Suppressor macrophage (primary cell): ENCODE measurements at regions not wholly inside any gene's neighbourhood (a gene's known extent, or its start where the extent isn't known, plus 50 kb on each side); places are given as distances from the start of the nearest gene placed in this dataset.
"Not testable (repeated sequence)": the region's sequence is repeated elsewhere in the genome, so short reads cannot be mapped to it uniquely, and the experiment has no call there.

Experiments used
- DNase-seq, 4 experiments: peaks; one replicate each; pipeline ENCODE4 v3.0.0-alpha.2; 2020 to 2022

DNA sequence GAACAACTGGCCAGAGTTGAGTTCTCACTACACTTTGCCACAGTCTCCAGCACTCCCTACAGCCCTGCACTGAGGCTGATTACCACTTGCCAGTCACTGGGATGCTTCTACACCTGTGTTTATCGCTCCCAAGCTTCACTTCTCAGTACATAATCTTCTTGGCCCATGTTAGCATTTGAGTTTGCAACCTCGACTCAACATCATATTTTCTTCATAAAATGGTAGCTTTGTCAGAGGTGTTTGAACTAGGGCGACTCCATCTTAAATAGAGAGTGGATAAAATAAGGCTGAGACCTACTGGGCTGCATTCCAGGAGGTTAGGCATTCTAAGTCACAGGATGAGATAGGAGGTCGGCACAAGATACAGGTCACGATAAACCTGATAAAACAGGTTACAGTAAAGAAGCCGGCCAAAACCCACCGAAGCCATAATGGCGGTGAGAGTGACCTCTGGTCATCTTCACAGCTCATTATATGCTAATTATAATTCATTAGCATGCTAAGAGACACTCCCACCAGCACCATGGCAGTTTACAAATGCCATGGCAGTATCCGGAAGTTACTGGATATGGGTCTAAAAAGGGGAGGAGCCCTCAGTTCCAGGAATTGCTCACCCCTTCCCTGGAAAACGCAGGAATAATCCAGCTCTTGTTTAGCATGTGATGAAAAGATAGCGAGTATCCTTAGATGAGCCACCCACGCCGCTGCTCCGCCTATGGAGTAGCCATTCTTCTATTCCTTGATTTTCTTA, 105.8 kb upstream of the KLF6 start:
- no peak for DNase-seq

DNA sequence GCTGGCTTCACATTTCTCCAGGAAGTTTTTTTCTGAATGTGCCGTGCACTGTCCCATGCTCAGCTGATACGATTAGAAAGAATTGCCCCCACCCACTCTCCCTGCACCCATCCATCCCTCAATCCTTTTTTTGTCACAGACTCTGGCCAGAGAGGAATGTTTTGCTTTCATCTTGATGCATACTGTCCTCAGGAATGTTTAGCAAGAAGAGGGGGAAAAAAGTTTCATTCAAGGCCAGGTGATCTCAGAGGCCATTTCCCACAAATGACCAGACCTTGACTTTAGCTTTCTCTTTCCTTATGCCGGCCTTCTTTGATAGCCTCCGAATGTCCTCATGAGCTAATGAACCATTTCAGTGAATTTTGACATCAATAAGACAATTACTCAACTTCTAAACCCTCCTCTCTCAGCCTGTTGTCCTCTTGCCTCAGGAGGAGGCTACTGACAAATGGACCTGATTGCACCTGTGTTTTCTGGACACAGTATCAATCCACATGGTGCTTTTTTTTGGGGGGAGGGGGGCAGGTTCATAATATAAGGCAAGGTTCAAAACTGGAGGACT, 105.0 kb upstream of the KLF6 start:
- DNase-seq, result no peak

DNA sequence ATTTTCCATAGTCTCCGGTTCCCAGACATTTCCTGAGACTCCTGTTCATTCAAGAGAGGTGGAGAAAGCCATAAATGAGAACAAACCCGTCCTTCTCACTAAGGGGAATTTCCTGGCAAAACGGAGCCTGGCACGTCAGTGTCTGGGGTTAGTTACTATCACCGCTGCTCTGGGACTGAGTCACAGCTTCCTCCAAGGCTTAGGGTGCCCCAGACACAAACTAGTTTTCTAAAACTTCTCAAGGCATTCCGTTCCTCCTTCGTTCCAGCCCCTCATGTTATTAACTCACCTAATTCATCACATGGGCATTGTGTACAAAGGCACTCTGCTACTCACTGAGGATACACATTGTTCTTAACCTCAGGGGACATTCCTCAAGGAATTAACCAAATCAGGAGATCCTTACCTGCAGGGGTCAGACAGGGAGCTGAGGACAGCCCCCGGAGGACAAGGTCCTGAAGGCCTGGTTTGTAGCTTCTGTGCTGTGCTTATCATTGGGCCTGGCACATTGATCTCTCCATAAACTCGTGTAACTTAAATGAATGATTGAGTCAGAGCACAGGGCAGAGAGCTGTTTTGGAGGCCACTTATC, 103.0 kb upstream of the KLF6 start:
- DNase-seq, result peak; percentile 75 to 90 (median 88)

DNA sequence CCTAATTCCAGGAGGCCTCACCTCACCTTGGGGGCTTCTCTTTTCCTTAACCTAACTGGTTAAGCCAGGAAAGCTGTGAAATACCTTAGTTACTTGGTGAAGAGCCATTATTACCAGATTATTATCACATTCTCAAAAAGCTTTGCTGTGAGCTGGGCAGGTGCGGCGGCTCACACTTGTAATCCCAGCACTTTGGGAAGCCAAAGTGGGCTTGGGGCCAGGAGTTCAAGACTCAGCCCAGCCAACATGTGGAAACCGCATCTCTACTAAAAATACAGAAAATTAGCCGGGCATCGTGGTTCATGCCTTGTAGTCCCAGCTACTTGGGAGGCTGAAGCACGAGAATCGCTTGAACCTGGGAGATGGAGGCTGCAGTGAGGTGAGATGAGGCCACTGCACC, 102.4 kb upstream of the KLF6 start:
- no peak for DNase-seq

DNA sequence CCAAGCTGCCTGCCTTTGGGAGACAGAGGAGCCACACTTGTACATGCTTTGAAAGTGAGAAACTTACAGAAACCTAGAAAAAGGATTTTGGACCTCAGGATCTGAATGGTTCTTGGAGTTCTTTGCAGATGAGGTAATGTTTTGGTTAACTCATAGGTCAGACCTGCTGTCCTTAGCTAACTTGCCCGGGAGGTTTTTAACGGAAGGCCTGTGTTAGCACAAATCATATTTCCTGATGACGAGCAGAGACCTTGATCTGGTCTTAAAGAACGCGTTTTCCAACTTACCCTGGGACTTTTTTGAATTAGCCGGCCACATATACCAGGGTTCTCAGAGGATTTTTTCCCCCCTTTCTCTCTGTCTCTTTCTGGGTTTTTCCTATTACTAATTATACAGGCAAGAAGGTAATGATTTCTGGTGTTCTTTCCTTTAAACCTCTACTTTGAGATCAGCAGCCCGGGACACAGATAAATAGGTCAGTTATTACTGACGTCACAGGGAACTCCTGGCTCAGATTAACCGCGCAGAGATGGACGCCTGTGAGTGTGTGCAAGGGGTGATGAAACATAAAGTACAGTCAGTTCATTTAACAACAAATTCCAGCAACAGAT, 101.7 kb upstream of the KLF6 start:
- no peak for DNase-seq

DNA sequence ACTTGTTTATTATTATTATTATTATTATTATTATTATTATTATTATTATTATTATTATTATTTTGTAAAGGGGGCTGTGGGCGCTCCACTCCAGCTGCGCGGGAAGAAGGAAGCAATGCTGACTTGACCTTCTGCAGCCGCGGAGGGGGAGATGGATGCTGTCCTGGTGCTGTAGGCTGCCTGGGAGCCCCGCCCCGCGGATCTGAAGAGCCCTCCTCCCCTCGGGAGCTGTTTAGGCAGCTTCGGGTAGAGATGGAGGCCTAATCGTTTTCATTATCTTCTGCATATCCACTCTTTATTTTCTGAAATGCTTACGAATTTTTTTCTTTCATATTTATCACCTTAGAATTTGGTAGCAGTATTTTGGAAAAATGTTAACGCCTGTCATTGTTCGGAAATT, 101.2 kb upstream of the KLF6 start:
- DNase-seq, result no peak

DNA sequence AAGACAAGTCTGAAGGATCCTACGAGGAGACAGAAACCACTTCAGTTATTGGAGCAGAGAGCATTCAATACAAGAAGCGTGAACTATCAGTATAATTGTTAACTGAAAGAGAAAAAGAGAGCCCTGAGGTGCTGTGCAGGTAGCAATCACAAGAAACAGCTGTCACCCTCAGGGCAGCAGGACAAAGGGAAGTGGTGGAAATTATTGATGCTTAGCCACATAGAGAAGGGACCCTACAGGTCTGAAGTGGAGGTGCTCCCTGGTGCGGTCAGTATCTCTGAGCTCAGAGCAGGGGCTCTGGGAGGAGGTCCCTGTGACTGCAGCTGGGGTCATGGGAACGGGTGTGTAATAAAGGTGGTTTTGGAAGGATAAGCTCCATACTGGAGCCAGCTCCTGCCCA, 97.8 kb upstream of the KLF6 start:
- no peak for DNase-seq

DNA sequence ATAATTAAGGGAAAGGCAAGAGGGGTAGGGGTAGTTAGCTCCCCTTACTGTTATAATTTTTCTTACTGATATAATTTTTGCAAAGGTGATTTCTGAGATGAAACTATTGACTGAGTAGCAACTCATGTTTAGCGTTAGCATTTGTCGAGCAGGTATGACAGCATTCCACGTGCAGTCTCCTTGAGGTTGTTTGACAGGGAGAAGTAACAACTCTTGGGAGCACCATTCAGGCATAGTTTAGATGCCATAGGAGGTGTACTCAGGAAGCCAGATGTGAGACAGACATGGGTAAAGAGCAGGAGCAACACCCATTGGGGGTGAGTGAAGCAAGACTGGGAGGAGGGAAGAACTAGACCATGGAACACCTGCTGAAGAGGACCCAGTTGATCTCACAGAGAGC, 96.6 kb upstream of the KLF6 start:
- DNase-seq, result no peak

DNA sequence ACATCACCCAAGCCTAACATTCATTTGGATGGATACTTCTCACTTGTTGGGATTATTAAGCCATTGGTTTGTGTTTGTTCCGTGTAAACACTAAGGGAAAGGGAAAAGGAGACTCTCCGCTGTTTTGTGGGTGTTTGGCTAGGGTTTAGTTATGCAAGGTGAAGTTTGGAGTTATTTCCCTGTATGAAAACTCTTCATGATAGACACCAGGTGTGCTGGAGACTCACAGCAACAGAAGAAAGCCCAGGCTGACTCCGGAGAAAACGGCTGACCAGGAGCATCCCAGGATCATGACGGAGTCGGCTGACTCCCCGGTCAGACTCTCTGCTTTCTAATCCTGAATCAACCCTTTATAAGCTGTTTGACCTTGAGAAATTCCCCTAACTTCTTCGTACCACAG, 94.1 kb upstream of the KLF6 start:
- DNase-seq, result no peak

DNA sequence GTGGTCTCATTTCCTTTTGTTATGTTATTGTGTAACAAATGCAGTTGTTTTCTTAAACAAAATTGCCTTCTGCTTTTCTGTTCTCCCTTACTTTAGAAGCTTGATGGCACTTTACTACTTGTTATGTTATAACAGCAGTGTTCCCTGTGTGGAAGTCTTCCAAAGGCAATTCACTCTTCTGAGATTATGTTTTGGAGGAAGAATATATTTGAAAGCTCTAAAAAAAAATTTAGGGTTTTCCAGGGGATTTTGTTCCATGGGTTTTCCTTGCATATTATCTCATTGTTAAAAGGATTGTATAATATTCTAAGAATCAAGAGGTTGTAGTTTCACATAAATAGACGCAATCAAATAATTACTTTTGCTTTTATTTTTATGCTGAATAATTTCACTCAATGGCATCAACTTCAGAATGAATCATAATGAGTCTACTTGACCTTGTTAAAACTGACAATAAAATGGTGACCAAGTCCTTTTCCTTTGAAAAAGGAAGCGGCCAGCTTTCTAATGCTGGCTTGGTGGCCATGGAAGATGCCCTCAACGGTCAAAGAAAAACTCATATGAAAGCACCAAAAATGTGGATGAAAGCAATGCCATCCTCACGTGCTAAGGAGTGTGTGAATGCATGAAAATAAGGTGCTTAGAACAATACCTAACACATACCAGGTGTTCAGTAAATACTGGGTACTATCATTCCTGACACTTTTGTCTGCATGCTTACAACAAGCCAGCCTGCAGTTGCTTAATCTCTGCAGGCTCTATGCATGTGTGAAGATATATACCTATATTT, 92.4 kb upstream of the KLF6 start:
- DNase-seq, result peak in 3 of 4 experiments; percentile 24 to 79 (median 70)

DNA sequence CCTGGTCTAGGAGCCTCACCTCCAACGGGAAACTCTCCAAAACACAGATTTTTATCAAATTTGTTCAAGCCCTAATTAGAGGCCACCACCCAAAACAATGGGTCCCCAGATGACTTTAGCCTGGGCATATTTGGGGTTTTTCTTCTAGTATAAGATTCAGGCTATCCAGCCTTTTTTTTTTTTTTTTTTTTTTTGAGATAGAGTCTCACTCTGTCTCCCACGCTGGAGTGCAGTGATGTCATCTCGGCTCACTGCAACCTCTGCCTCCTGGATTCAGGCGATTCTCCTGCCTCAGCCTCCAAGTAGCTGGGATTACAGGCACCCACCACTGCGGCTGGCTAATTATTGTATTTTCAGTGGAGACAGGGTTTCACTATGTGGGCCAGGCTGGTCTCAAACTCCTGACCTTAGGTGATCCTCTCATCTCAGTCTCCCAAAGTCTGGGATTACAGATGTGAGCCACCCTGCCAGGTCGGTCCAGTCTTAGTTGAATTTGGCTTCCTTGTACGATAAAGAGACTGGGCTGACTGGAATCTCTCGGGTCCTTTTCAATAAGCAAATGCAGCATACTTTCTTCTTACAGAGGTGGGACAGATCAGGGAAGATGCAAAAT, 91.4 kb upstream of the KLF6 start:
- DNase-seq, result no peak

DNA sequence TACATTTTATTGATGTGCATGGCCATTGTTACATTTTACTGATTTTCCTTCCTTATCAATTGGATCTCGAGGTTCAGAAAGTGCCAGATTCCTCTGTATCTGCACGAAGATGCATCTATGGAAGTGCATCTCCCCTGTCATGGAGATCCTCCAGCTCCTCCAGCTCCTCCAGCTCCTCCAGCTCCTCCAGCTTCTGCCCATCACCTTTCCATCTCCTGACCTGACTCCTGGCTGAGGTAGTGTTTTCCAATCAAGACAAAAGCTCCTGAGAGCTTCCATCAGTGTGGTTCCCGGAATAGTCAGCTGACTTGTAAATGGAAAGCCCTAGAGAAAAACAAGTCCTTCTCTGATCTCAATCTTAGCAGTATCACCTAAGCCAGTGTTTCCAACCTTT, 90.8 kb upstream of the KLF6 start:
- no peak for DNase-seq

DNA sequence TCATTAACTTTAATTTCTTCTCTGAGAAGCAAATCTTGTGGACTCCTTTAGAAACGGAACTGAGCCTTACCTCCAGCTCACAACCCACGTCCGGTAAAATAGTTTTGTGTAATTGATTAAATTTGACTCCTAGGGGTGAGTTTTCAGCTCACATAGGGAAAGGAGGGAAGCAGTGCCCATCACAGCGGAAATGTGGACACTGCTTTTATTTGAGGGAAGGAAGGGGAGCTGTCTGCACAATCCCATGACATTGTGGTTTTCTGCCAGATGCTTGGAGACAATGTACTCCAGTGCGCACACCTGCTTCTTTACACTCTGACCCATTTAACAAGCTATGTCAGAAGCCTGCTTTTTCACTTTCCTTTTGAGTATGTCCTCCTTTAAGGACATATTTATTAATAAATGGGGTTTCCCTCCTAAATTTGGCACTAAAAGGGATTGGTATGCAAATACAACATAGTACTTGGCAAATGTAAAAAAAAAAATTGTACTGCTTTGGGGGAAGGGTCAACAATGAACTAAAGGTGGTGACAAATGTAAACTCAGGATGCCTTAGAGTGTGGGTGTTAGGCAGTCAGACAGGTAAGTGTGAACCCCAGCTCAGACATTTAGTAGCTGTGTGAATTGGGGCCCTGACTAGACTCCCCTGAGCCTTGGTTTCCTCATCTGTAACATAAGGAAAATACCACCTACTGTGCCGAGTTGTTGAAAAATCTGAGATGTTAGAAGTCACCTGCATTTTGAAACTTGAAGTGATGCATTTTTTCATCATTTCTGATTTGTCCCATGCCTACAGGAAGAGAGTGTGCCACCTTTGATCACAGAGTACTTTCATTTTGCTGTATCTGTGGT, 90.2 kb upstream of the KLF6 start:
- peak; percentile 31 to 56 (median 54) for DNase-seq

DNA sequence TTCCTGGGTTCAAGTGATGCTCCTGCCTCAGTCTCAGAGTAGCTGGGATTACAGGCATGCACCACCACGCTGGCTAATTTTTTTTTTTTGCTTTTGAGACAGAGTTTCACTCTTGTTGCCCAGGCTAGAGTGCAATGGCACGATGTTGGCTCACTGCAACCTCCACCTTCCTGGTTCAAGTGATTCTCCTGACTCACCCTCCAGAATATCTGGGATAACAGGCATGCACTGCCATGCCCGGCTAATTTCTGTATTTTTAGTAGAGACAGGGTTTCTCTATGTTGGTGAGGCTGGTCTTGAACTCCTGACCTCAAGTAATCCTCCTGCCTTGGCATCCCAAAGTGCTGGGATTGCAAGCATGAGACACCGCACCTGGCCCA, 89.6 kb upstream of the KLF6 start:
- DNase-seq, result not testable (repeated sequence)

DNA sequence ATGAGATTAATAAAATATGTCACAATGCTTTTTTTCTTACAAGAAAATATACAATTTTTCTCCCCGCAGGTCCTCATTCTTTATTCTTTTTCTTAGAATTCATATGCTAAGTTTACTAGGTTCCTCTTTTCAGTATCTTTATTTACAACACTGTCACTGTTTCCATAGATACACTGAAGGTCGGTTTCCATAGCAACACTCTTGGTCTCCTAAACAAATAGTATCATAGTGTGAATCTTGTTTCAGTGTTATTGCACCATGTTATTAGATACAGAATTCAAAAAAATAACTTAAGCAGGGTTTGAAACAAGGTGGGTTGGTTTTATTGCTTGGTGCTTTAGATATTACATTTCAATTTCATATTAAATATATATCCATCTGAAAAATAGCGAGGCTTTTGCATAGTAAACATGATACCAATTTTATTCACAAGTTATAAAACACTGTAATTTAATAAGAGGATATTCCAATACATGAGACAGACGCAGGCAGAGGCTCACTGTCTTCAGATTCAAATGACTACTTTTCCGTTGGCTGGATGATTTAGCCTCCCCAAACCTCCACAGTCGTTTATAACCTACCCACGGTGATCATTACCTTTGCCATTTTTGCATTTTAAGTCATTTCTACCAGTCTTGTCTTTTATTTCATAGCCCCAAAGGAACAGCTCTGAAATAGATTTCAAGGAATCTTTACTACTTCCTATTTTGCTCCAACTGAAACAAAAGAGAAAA, 88.9 kb upstream of the KLF6 start:
- DNase-seq, result peak; percentile 77 to 99 (median 90)

DNA sequence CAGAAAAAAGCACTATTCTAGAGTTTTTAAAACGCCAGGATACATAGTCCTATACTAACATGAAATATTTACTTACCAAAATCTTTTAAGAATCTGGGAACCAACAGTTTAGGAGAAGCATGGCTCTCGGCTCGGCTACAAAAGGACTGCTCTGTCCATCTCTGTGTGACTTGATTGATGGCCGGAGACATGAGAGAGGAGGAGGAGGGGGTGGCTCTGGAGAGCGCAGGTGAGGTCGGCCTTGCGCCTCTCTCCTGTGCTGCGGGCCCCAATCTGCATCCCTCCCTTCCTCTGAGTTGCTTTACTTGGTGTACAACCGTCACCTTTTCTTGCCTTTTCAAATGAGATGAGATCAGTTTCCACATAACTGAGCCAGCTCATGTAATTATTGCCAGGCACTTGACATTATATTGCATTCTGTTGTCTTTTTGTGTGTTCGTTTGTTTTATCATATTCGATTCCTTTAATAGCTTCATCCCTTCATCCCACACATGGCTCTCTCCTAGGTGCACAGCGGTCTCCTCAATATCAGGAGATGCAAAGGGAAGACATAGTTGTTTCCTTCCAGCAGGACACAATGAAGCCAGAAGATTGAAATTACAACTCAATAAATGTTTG, 87.8 kb upstream of the KLF6 start:
- DNase-seq, result no peak

DNA sequence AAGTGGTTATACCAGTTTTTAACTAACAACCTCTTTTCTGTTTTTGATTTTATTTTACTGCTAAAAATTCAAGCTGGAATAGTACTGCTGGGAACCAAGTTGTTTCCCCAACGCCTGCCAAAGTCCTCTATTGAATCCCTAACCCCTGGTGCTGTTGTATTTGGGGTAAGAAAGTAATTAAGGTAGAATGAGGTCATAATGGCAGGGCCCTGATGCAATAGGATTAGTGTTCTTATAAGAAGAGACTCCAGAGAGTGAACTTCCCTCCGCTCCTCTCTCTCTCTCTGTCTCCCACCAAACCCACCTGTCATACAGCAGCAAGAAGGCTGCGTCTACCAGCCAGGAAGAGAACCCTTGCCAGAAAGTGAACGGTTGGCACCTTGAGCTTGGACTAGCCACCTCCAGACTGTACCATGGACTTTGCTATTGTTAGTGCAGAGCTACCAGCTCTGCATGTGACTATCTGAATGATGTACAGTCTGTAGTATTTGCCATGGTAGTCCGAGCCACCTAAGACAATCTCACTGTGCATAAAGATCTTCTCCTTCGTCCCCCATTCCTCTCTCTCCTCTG, 86.5 kb upstream of the KLF6 start:
- DNase-seq, result no peak

DNA sequence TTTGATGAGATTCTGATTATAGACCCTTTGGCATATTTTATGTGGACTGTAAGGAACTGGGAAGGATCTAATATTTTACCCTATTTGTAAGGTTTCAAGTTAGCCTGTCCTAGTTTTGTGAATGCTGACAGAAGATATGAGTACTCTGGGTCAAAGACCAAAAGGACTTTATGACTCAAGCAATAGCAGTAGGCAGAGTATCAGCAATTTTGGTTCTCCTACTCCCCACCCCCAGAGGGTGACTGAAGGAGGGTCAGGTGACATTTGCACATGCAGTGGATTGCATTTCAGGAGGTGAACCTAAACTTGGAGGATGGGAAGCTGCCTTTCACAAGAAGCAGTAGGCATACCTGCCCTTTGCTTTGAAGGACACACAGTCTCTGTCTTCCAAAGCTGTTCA, 84.0 kb upstream of the KLF6 start:
- DNase-seq, result peak; percentile 68 to 90 (median 84)

DNA sequence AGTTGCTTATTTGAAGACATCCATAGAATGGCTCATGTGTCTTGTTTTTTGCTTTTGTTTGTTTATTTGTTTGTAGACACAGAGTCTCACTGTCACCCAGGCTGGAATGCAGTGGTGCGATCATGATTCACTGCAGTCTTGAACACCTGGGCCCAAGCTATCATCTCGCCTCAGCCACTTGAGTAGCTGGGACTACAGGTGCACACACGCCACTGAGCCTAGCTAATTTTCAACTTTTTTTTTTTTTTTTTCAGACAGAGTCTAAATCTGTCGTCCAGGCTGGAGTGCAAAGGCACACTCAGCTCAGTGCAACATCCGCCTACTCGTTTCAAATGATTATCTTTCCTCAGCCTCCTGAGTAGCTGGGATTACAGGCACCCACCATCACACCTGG, 83.3 kb upstream of the KLF6 start:
- no peak for DNase-seq
